OCI-LY3 (cell line): ENCODE measurements at regions not wholly inside any gene's neighbourhood (a gene's known extent, or its start where the extent isn't known, plus 50 kb on each side); places are given as distances from the start of the nearest gene placed in this dataset.
"Not testable (repeated sequence)": the region's sequence is repeated elsewhere in the genome, so short reads cannot be mapped to it uniquely, and the experiment has no call there.

Experiments
- H2AFZ ChIP-seq: fragments of 200-600, 300-600 bp; shearing (Covaris generic); 2 replicates; pipeline ENCODE4 v1.6.0; 2014; ENCODE audit warnings: antibody characterized with exemption, low read depth, low read length
- H3K27ac ChIP-seq: fragments of 200-600, 300-600 bp; sonication (generic); 2 replicates; pipeline ENCODE4 v1.5.1; 2014; ENCODE audit warnings: mild to moderate bottlenecking, low read length, moderate library complexity, mixed read lengths
- H3K27me3 ChIP-seq: fragments of 200-600, 300-600 bp; sonication (generic); 2 replicates; pipeline ENCODE4 v1.6.1; 2014; ENCODE audit warnings: low read depth, low read length, mixed read lengths
- H3K36me3 ChIP-seq: fragments of 200-600, 300-600 bp; sonication (generic); replicated peaks from 2 replicates; pipeline ENCODE3; 2014; ENCODE audit warnings: low read depth, low read length, mixed read lengths
- H3K4me1 ChIP-seq: fragments of 300-600, 200-600 bp; sonication (generic); 2 replicates; pipeline ENCODE4 v1.6.1; 2014; ENCODE audit warnings: low read length, mixed read lengths
- H3K4me2 ChIP-seq: fragments of 200-600, 300-600 bp; sonication (generic); 2 replicates; pipeline ENCODE4 v1.6.1; 2014; ENCODE audit warnings: low read length, mixed read lengths
- H3K4me3 ChIP-seq: fragments of 300-600, 200-600 bp; sonication (generic); 2 replicates; pipeline ENCODE4 v1.5.1; 2014; ENCODE audit warnings: antibody characterized with exemption, mild to moderate bottlenecking, low read length, moderate library complexity
- H3K79me2 ChIP-seq: fragments of 300-600, 200-600 bp; shearing (Covaris generic); 2 replicates; pipeline ENCODE4 v1.6.1; 2014; ENCODE audit warnings: mild to moderate bottlenecking, low read length, mixed read lengths
- H3K9ac ChIP-seq: fragments of 300-600, 200-600 bp; shearing (Covaris generic); 2 replicates; pipeline ENCODE4 v1.6.0; 2014; ENCODE audit warnings: mild to moderate bottlenecking, low read length, moderate library complexity
- H3K9me3 ChIP-seq: fragments of 200-600, 300-600 bp; shearing (Covaris generic); 2 replicates; pipeline ENCODE4 v1.6.1; 2014; ENCODE audit warnings: low read length, mixed read lengths; ENCODE audit not compliant: insufficient read depth
- H4K20me1 ChIP-seq: fragments of 200-600, 300-600 bp; sonication (generic); 2 replicates; pipeline ENCODE4 v1.6.1; 2016; ENCODE audit warnings: low read length, mixed read lengths; ENCODE audit not compliant: insufficient read depth
- CTCF ChIP-seq: fragments of 200-600, 300-600 bp; sonication (generic); IDR thresholded peaks from 2 replicates; pipeline ENCODE4 v1.5.1; 2014; ENCODE audit warnings: antibody characterized with exemption, low read length, low read depth
- EZH2phosphoT487 ChIP-seq: fragments of 200-600 bp; shearing (Covaris generic); IDR thresholded peaks from 2 replicates; pipeline ENCODE4 v1.6.1; 2018; ENCODE audit warnings: antibody characterized with exemption, mixed run types, low read depth

- Histone ChIP-seq H3K36me3 (no peaks in the 10 kb centered on the region), H3K4me2 (no peak overlapping the region), H3K27ac (no peak overlapping the region)
Measured at GRCh38 chr11:34721646-34722045, 100.8 kb downstream of the EHF start.

GRCh38 chr11:34719303-34719848 lies 98.5 kb downstream of the EHF start:
- no peaks in the 10 kb centered on the region for H3K27me3 ChIP-seq
- H2AFZ ChIP-seq, result no peak overlapping the region
- no peak overlapping the region for H3K4me2 ChIP-seq
- no peaks in the 10 kb centered on the region for H3K4me1 ChIP-seq
- no peaks in the 10 kb centered on the region for H4K20me1 ChIP-seq
- no peaks in the 10 kb centered on the region for H3K36me3 ChIP-seq
- H3K9me3 ChIP-seq, result no peaks in the 10 kb centered on the region
- no peak for TF ChIP-seq EZH2phosphoT487
- TF ChIP-seq CTCF, result no peak
- H3K9ac ChIP-seq, result no peak overlapping the region
- no peaks in the 10 kb centered on the region for H3K79me2 ChIP-seq
- H3K4me3 ChIP-seq, result no peak overlapping the region
- no peak overlapping the region for H3K27ac ChIP-seq

More at GRCh38 chr11:34721646-34722045, 100.8 kb downstream of the EHF start:
- H3K4me1 ChIP-seq, result no peaks in the 10 kb centered on the region
- no peaks in the 10 kb centered on the region for H3K9me3 ChIP-seq
- no peaks in the 10 kb centered on the region for H4K20me1 ChIP-seq
- no peaks in the 10 kb centered on the region for H3K79me2 ChIP-seq
- no peak overlapping the region for H3K4me3 ChIP-seq
- H3K27me3 ChIP-seq, result no peaks in the 10 kb centered on the region
- no peak overlapping the region for H3K9ac ChIP-seq
- no peak for TF ChIP-seq CTCF
- TF ChIP-seq EZH2phosphoT487, result no peak
- H2AFZ ChIP-seq, result no peak overlapping the region

GRCh38 chr11:34713631-34714030 lies 92.7 kb downstream of the EHF start:
- H3K36me3 ChIP-seq, H3K4me3 ChIP-seq, H3K79me2 ChIP-seq, H3K27me3 ChIP-seq, H3K4me1 ChIP-seq, H3K4me2 ChIP-seq, H3K27ac ChIP-seq, H3K9ac ChIP-seq, H2AFZ ChIP-seq, H4K20me1 ChIP-seq: not testable (repeated sequence)
- peaks cover 14% of the 10 kb centered on the region for H3K9me3 ChIP-seq
